ENCODE measurements at regions not wholly inside any gene's neighbourhood (a gene's known extent, or its start where the extent isn't known, plus 50 kb on each side); places are given as distances from the start of the nearest gene placed in this dataset.
"Not testable (repeated sequence)": the region's sequence is repeated elsewhere in the genome, so short reads cannot be mapped to it uniquely, and the experiment has no call there.

- not testable (repeated sequence) for TF ChIP-seq CTCF (conservative IDR thresholded peaks at IDR 0.05; ENCODE audit: low read depth in 2 of 2); STAT1 (IDR thresholded peaks at IDR 0.05; ENCODE audit: unreplicated experiment); POLR2AphosphoS5 (IDR thresholded peaks at IDR 0.05; ENCODE audit: low read depth); EZH2phosphoT487 (IDR thresholded peaks at IDR 0.05; ENCODE audit: unreplicated experiment); ZNF462 (CRISPR knock-in tag; IDR thresholded peaks at IDR 0.05); JUNB (IDR thresholded peaks at IDR 0.05; ENCODE audit: unreplicated experiment)
Measured at GRCh38 chr3:193001113-193001512, 83.5 kb upstream of the MB21D2 start.
